ENCODE measurements at regions not wholly inside any gene's neighbourhood (a gene's known extent, or its start where the extent isn't known, plus 50 kb on each side); places are given as distances from the start of the nearest gene placed in this dataset.

- H3K4me3 ChIP-seq (ENCODE audit: low read depth, low read length), result no peak overlapping the region
- no peak for DNase-seq (ENCODE audit: low read depth)
- TF ChIP-seq CTCF (conservative IDR thresholded peaks at IDR 0.05; ENCODE audit: low read depth, low read length), result no peak
Measured at GRCh38 chr16:51657848-51658247, 506.8 kb upstream of the SALL1 start.

- no peak overlapping the region for H3K4me3 ChIP-seq (ENCODE audit: low read depth, low read length)
- peak; percentile 27 for DNase-seq (ENCODE audit: low read depth)
- no peak for TF ChIP-seq CTCF (conservative IDR thresholded peaks at IDR 0.05; ENCODE audit: low read depth, low read length)
Measured at GRCh38 chr16:51655249-51655648, 504.2 kb upstream of the SALL1 start.

GRCh38 chr16:51651061-51651466 lies 500.0 kb upstream of the SALL1 start:
- no peak overlapping the region for H3K4me3 ChIP-seq (ENCODE audit: low read depth, low read length)
- no peak for DNase-seq (ENCODE audit: low read depth)
- TF ChIP-seq CTCF (conservative IDR thresholded peaks at IDR 0.05; ENCODE audit: low read depth, low read length), result no peak

- TF ChIP-seq CTCF (conservative IDR thresholded peaks at IDR 0.05; ENCODE audit: low read depth, low read length), result no peak
- no peak overlapping the region for H3K4me3 ChIP-seq (ENCODE audit: low read depth, low read length)
- DNase-seq (ENCODE audit: low read depth), result no peak
Measured at GRCh38 chr16:51649631-51650030, 498.6 kb upstream of the SALL1 start.

GRCh38 chr16:51648526-51648925 lies 497.5 kb upstream of the SALL1 start:
- no peak overlapping the region for H3K4me3 ChIP-seq (ENCODE audit: low read depth, low read length)
- no peak for DNase-seq (ENCODE audit: low read depth)
- no peak for TF ChIP-seq CTCF (conservative IDR thresholded peaks at IDR 0.05; ENCODE audit: low read depth, low read length)

GRCh38 chr16:51641191-51641765 lies 490.2 kb upstream of the SALL1 start:
- TF ChIP-seq CTCF (conservative IDR thresholded peaks at IDR 0.05; ENCODE audit: low read depth, low read length), result no peak
- no peak for DNase-seq (ENCODE audit: low read depth)
- no peak overlapping the region for H3K4me3 ChIP-seq (ENCODE audit: low read depth, low read length)

- H3K4me3 ChIP-seq (ENCODE audit: low read depth, low read length), result no peak overlapping the region
- no peak for DNase-seq (ENCODE audit: low read depth)
- TF ChIP-seq CTCF (conservative IDR thresholded peaks at IDR 0.05; ENCODE audit: low read depth, low read length), result peak; percentile 5
Measured at GRCh38 chr16:51640196-51640595, 489.1 kb upstream of the SALL1 start.

Measured in epithelial cell of proximal tubule (primary cell).